ENCODE measurements at regions not wholly inside any gene's neighbourhood (a gene's known extent, or its start where the extent isn't known, plus 50 kb on each side); places are given as distances from the start of the nearest gene placed in this dataset.

- no peak for ATAC-seq
- no peaks in the 10 kb centered on the region for H3K4me1 Mint-ChIP-seq
These were observed 589.8 kb downstream of the INSC start for GRCh38 chr11:15704556-15704955.

GRCh38 chr11:15705891-15706290 is 591.2 kb downstream of the INSC start:
- ATAC-seq (no peak), DNase-seq (no peak)
- H3K9me3 Mint-ChIP-seq, result peaks cover 10 to 19% of the 10 kb centered on the region in 2 donors
- H3K27me3 Mint-ChIP-seq, result no peaks in the 10 kb centered on the region
- no peak overlapping the region for H3K4me3 Mint-ChIP-seq
- H3K27ac Mint-ChIP-seq, result no peak overlapping the region
- H3K4me1 Mint-ChIP-seq, result no peaks in the 10 kb centered on the region

More at GRCh38 chr11:15704556-15704955, 589.8 kb downstream of the INSC start:
- Mint-ChIP-seq H3K27me3 (no peaks in the 10 kb centered on the region), H3K9me3 (peaks cover 10 to 19% of the 10 kb centered on the region in 2 donors), H3K27ac (no peak overlapping the region), H3K4me3 (no peak overlapping the region)
- no peak for DNase-seq

GRCh38 chr11:15707194-15707593 is 592.5 kb downstream of the INSC start:
- no peak overlapping the region for H3K27ac Mint-ChIP-seq

GRCh38 chr11:15707971-15708370 is 593.2 kb downstream of the INSC start:
- no peaks in the 10 kb centered on the region for H3K4me1 Mint-ChIP-seq
- H3K4me3 Mint-ChIP-seq, result no peak overlapping the region
- DNase-seq, result no peak
- H3K9me3 Mint-ChIP-seq, result peaks cover 6 to 9% of the 10 kb centered on the region in 2 donors
- no peak for ATAC-seq
- no peak overlapping the region for H3K27ac Mint-ChIP-seq
- H3K27me3 Mint-ChIP-seq, result no peaks in the 10 kb centered on the region

More at GRCh38 chr11:15707194-15707593, 592.5 kb downstream of the INSC start:
- peaks cover 9 to 10% of the 10 kb centered on the region in 2 donors for H3K9me3 Mint-ChIP-seq
- DNase-seq (no peak), ATAC-seq (no peak)
- no peak overlapping the region for H3K4me3 Mint-ChIP-seq
- no peaks in the 10 kb centered on the region for H3K4me1 Mint-ChIP-seq
- no peaks in the 10 kb centered on the region for H3K27me3 Mint-ChIP-seq

GRCh38 chr11:15710580-15711275 is 596.0 kb downstream of the INSC start:
- no peaks in the 10 kb centered on the region for H3K4me1 Mint-ChIP-seq
- no peaks in the 10 kb centered on the region for H3K27me3 Mint-ChIP-seq
- peaks cover 6 to 9% of the 10 kb centered on the region in 2 donors for H3K9me3 Mint-ChIP-seq
- H3K27ac Mint-ChIP-seq, result no peak overlapping the region
- no peak for DNase-seq
- ATAC-seq, result no peak
- H3K4me3 Mint-ChIP-seq, result no peak overlapping the region

GRCh38 chr11:15711311-15711710 is 596.6 kb downstream of the INSC start:
- H3K27ac Mint-ChIP-seq, result no peak overlapping the region
- no peaks in the 10 kb centered on the region for H3K27me3 Mint-ChIP-seq
- peaks cover 6 to 9% of the 10 kb centered on the region in 2 donors for H3K9me3 Mint-ChIP-seq
- ATAC-seq, result no peak
- no peak overlapping the region for H3K4me3 Mint-ChIP-seq
- no peak for DNase-seq
- H3K4me1 Mint-ChIP-seq, result no peaks in the 10 kb centered on the region

GRCh38 chr11:15714641-15715399 is 600.1 kb downstream of the INSC start:
- no peak for DNase-seq
- Mint-ChIP-seq H3K27me3 (peaks cover 16% of the 10 kb centered on the region), H3K4me3 (no peak overlapping the region), H3K9me3 (peaks cover 0 to 6% of the 10 kb centered on the region in 2 donors), H3K27ac (no peak overlapping the region), H3K4me1 (no peaks in the 10 kb centered on the region)
- no peak for ATAC-seq

- no peak overlapping the region for H3K4me3 Mint-ChIP-seq
These were observed 601.8 kb downstream of the INSC start for GRCh38 chr11:15716550-15716949.

GRCh38 chr11:15720460-15720859 is 605.7 kb downstream of the INSC start:
- Mint-ChIP-seq H3K4me3 (no peak overlapping the region), H3K27me3 (peaks cover 19% of the 10 kb centered on the region), H3K27ac (no peak overlapping the region), H3K9me3 (peaks cover 0 to 6% of the 10 kb centered on the region in 2 donors), H3K4me1 (no peaks in the 10 kb centered on the region)
- no peak for ATAC-seq
- no peak for DNase-seq

More at GRCh38 chr11:15716550-15716949, 601.8 kb downstream of the INSC start:
- Mint-ChIP-seq H3K9me3 (peaks cover 0 to 6% of the 10 kb centered on the region in 2 donors), H3K27me3 (peaks cover 16% of the 10 kb centered on the region), H3K27ac (no peak overlapping the region), H3K4me1 (no peaks in the 10 kb centered on the region)
- no peak for ATAC-seq
- no peak for DNase-seq

GRCh38 chr11:15723966-15724365 is 609.2 kb downstream of the INSC start:
- Mint-ChIP-seq H3K4me3 (no peak overlapping the region), H3K9me3 (no peaks in the 10 kb centered on the region), H3K27me3 (peaks cover 7% of the 10 kb centered on the region), H3K4me1 (no peaks in the 10 kb centered on the region), H3K27ac (no peak overlapping the region)
- ATAC-seq (no peak), DNase-seq (no peak)

- Mint-ChIP-seq H3K27ac (no peak overlapping the region), H3K4me1 (no peaks in the 10 kb centered on the region), H3K27me3 (peaks cover 7% of the 10 kb centered on the region), H3K9me3 (no peaks in the 10 kb centered on the region), H3K4me3 (no peak overlapping the region)
- DNase-seq, result no peak
- ATAC-seq, result no peak
These were observed 609.9 kb downstream of the INSC start for GRCh38 chr11:15724601-15725000.

- no peak overlapping the region for H3K4me3 Mint-ChIP-seq
- H3K27me3 Mint-ChIP-seq, result peaks cover 11% of the 10 kb centered on the region
- H3K9me3 Mint-ChIP-seq, result no peaks in the 10 kb centered on the region
- H3K27ac Mint-ChIP-seq, result no peak overlapping the region
- ATAC-seq (no peak), DNase-seq (no peak)
- H3K4me1 Mint-ChIP-seq, result no peaks in the 10 kb centered on the region
These were observed 610.5 kb downstream of the INSC start for GRCh38 chr11:15725246-15725645.

- Mint-ChIP-seq H3K27ac (no peak overlapping the region), H3K4me1 (no peaks in the 10 kb centered on the region), H3K9me3 (no peaks in the 10 kb centered on the region), H3K27me3 (peaks cover 15% of the 10 kb centered on the region), H3K4me3 (no peak overlapping the region)
- DNase-seq, result no peak
- no peak for ATAC-seq
These were observed 611.6 kb downstream of the INSC start for GRCh38 chr11:15726221-15726746.

- ATAC-seq (no peak), DNase-seq (no peak)
- Mint-ChIP-seq H3K9me3 (no peaks in the 10 kb centered on the region), H3K27ac (no peak overlapping the region), H3K4me1 (no peaks in the 10 kb centered on the region), H3K4me3 (no peak overlapping the region), H3K27me3 (peaks cover 15% of the 10 kb centered on the region)
These were observed 612.3 kb downstream of the INSC start for GRCh38 chr11:15726893-15727519.

GRCh38 chr11:15727520-15727914 is 612.8 kb downstream of the INSC start:
- peaks cover 15% of the 10 kb centered on the region for H3K27me3 Mint-ChIP-seq
- DNase-seq (no peak), ATAC-seq (no peak)
- no peak overlapping the region for H3K27ac Mint-ChIP-seq
- H3K9me3 Mint-ChIP-seq, result no peaks in the 10 kb centered on the region
- H3K4me1 Mint-ChIP-seq, result no peaks in the 10 kb centered on the region
- no peak overlapping the region for H3K4me3 Mint-ChIP-seq

GRCh38 chr11:15728207-15728606 is 613.5 kb downstream of the INSC start:
- H3K9me3 Mint-ChIP-seq, result no peaks in the 10 kb centered on the region
- no peak for DNase-seq
- no peak for ATAC-seq
- peaks cover 15% of the 10 kb centered on the region for H3K27me3 Mint-ChIP-seq
- no peak overlapping the region for H3K4me3 Mint-ChIP-seq
- no peak overlapping the region for H3K27ac Mint-ChIP-seq
- no peaks in the 10 kb centered on the region for H3K4me1 Mint-ChIP-seq
